Neuron (in vitro differentiated cells): ENCODE measurements at regions not wholly inside any gene's neighbourhood (a gene's known extent, or its start where the extent isn't known, plus 50 kb on each side); places are given as distances from the start of the nearest gene placed in this dataset.
"Not testable (repeated sequence)": the region's sequence is repeated elsewhere in the genome, so short reads cannot be mapped to it uniquely, and the experiment has no call there.

Experiments used
- H2AFZ ChIP-seq: one replicate; pipeline ENCODE4 v1.6.1; 2013; ENCODE audit warnings: low read depth, mild to moderate bottlenecking, inconsistent platforms, low read length, moderate library complexity
- H3K27me3 ChIP-seq: one replicate; pipeline ENCODE4 v1.6.1; 2013; ENCODE audit warnings: low read length; ENCODE audit not compliant: insufficient read depth
- H3K36me3 ChIP-seq: one replicate; pipeline ENCODE4 v1.6.1; 2013; ENCODE audit warnings: low read length; ENCODE audit not compliant: insufficient read depth
- H3K4me1 ChIP-seq: one replicate; pipeline ENCODE4 v1.6.1; 2013; ENCODE audit warnings: low read length; ENCODE audit not compliant: insufficient read depth
- H3K4me3 ChIP-seq: 2 replicates; pipeline ENCODE4 v1.5.1; 2013; ENCODE audit warnings: mild to moderate bottlenecking, low read length, moderate library complexity
- H3K9me3 ChIP-seq: one replicate; pipeline ENCODE4 v1.6.1; 2013; ENCODE audit warnings: low read length

GRCh38 chr6:80988892-80989291, 763.6 kb downstream of the TENT5A start:
- no peak overlapping the region for H2AFZ ChIP-seq
- H3K36me3 ChIP-seq = no peaks in the 10 kb centered on the region
- H3K9me3 ChIP-seq = no peaks in the 10 kb centered on the region
- H3K4me3 ChIP-seq = no peak overlapping the region
- no peaks in the 10 kb centered on the region for H3K4me1 ChIP-seq
- no peaks in the 10 kb centered on the region for H3K27me3 ChIP-seq

- Histone ChIP-seq H3K27me3 (no peaks in the 10 kb centered on the region), H3K4me3 (no peak overlapping the region), H3K36me3 (no peaks in the 10 kb centered on the region), H3K4me1 (no peaks in the 10 kb centered on the region), H2AFZ (no peak overlapping the region), H3K9me3 (no peaks in the 10 kb centered on the region)
Measured at GRCh38 chr6:80988286-80988685, 764.2 kb downstream of the TENT5A start.

GRCh38 chr6:80981226-80981625, 771.3 kb downstream of the TENT5A start:
- not testable (repeated sequence) for H3K9me3 ChIP-seq, H3K4me1 ChIP-seq, H3K27me3 ChIP-seq, H2AFZ ChIP-seq, H3K4me3 ChIP-seq, H3K36me3 ChIP-seq

GRCh38 chr6:80976336-80976735, 776.1 kb downstream of the TENT5A start:
- Histone ChIP-seq H3K27me3 (no peaks in the 10 kb centered on the region), H3K36me3 (no peaks in the 10 kb centered on the region), H3K4me1 (peaks cover 5% of the 10 kb centered on the region), H3K4me3 (no peak overlapping the region), H3K9me3 (no peaks in the 10 kb centered on the region), H2AFZ (no peak overlapping the region)

GRCh38 chr6:80974579-80974978, 777.9 kb downstream of the TENT5A start:
- no peak overlapping the region for H2AFZ ChIP-seq
- no peaks in the 10 kb centered on the region for H3K27me3 ChIP-seq
- H3K9me3 ChIP-seq = no peaks in the 10 kb centered on the region
- peaks cover 5% of the 10 kb centered on the region for H3K4me1 ChIP-seq
- H3K36me3 ChIP-seq = no peaks in the 10 kb centered on the region
- H3K4me3 ChIP-seq = no peak overlapping the region

GRCh38 chr6:80969439-80969838, 783.0 kb downstream of the TENT5A start:
- Histone ChIP-seq H3K9me3 (no peaks in the 10 kb centered on the region), H3K4me1 (no peaks in the 10 kb centered on the region), H3K36me3 (no peaks in the 10 kb centered on the region), H2AFZ (no peak overlapping the region), H3K4me3 (no peak overlapping the region), H3K27me3 (no peaks in the 10 kb centered on the region)

GRCh38 chr6:80967609-80968008, 784.9 kb downstream of the TENT5A start:
- no peaks in the 10 kb centered on the region for H3K4me1 ChIP-seq
- no peaks in the 10 kb centered on the region for H3K36me3 ChIP-seq
- H3K9me3 ChIP-seq = no peaks in the 10 kb centered on the region
- H2AFZ ChIP-seq = peak overlapping the region; percentile 26
- H3K4me3 ChIP-seq = no peak overlapping the region
- no peaks in the 10 kb centered on the region for H3K27me3 ChIP-seq

GRCh38 chr6:80962382-80962781, 790.1 kb downstream of the TENT5A start:
- Histone ChIP-seq H2AFZ (no peak overlapping the region), H3K4me1 (no peaks in the 10 kb centered on the region), H3K4me3 (no peak overlapping the region), H3K36me3 (no peaks in the 10 kb centered on the region), H3K27me3 (no peaks in the 10 kb centered on the region), H3K9me3 (no peaks in the 10 kb centered on the region)

GRCh38 chr6:80961166-80961565, 791.3 kb downstream of the TENT5A start:
- Histone ChIP-seq H3K9me3 (no peaks in the 10 kb centered on the region), H2AFZ (no peak overlapping the region), H3K4me1 (no peaks in the 10 kb centered on the region), H3K36me3 (no peaks in the 10 kb centered on the region), H3K4me3 (no peak overlapping the region), H3K27me3 (no peaks in the 10 kb centered on the region)

GRCh38 chr6:80959034-80959433, 793.4 kb downstream of the TENT5A start:
- H3K4me3 ChIP-seq = no peak overlapping the region
- no peaks in the 10 kb centered on the region for H3K36me3 ChIP-seq
- H3K9me3 ChIP-seq = no peaks in the 10 kb centered on the region
- H3K27me3 ChIP-seq = no peaks in the 10 kb centered on the region
- no peaks in the 10 kb centered on the region for H3K4me1 ChIP-seq
- no peak overlapping the region for H2AFZ ChIP-seq

- Histone ChIP-seq H3K4me3 (no peak overlapping the region), H3K27me3 (no peaks in the 10 kb centered on the region), H2AFZ (no peak overlapping the region), H3K4me1 (no peaks in the 10 kb centered on the region), H3K36me3 (no peaks in the 10 kb centered on the region), H3K9me3 (no peaks in the 10 kb centered on the region)
Measured at GRCh38 chr6:80956898-80957297, 795.6 kb downstream of the TENT5A start.

- H2AFZ ChIP-seq, H3K36me3 ChIP-seq, H3K9me3 ChIP-seq, H3K4me3 ChIP-seq, H3K4me1 ChIP-seq, H3K27me3 ChIP-seq: not testable (repeated sequence)
Measured at GRCh38 chr6:80952479-80952878, 800.0 kb downstream of the TENT5A start.

GRCh38 chr6:80946402-80946801, 806.1 kb downstream of the TENT5A start:
- Histone ChIP-seq H2AFZ (no peak overlapping the region), H3K36me3 (no peaks in the 10 kb centered on the region), H3K9me3 (no peaks in the 10 kb centered on the region), H3K27me3 (no peaks in the 10 kb centered on the region), H3K4me1 (no peaks in the 10 kb centered on the region), H3K4me3 (no peak overlapping the region)

GRCh38 chr6:80942911-80943310, 809.6 kb downstream of the TENT5A start:
- Histone ChIP-seq H3K27me3 (no peaks in the 10 kb centered on the region), H3K36me3 (no peaks in the 10 kb centered on the region), H3K9me3 (no peaks in the 10 kb centered on the region), H3K4me3 (no peak overlapping the region), H3K4me1 (no peaks in the 10 kb centered on the region), H2AFZ (no peak overlapping the region)
